OCI-LY7 (cell line): ENCODE measurements at regions not wholly inside any gene's neighbourhood (a gene's known extent, or its start where the extent isn't known, plus 50 kb on each side); places are given as distances from the start of the nearest gene placed in this dataset.

Experiments
- BruUV-seq: library from RNA; stranded (reverse); fragments of 400-500 nt; replicated peaks from 2 replicates; lab custom pipeline; 2021; lab: Mats Ljungman, UMichigan
- CTCF ChIA-PET: fragments of 300-600 bp; sonication (Branson Sonifier 250); formaldehyde crosslinking; loops from one replicate; lab custom pipeline; 2022; ENCODE audit warnings: antibody characterized with exemption; ENCODE audit not compliant: unreplicated experiment; lab: Charles Lee
- POLR2A ChIA-PET: fragments of 300-600 bp; sonication (Branson Sonifier 250); formaldehyde crosslinking; loops from one replicate; lab custom pipeline; 2022; ENCODE audit warnings: antibody characterized with exemption; lab: Charles Lee
- DNase-seq: peaks from one replicate; pipeline ENCODE4 v3.0.0-alpha.2; 2015; ENCODE audit warnings: low spot score
- H2AFZ ChIP-seq: fragments of 200-600 bp; sonication (generic), shearing (Covaris generic); 2 replicates; pipeline ENCODE4 v1.6.1; 2014; ENCODE audit warnings: mild to moderate bottlenecking, antibody characterized with exemption, low read length, moderate library complexity
- H3K27ac ChIP-seq: fragments of 200-600 bp; sonication (generic); 2 replicates; pipeline ENCODE4 v1.5.1; 2014; ENCODE audit warnings: mixed run types, low read depth, mild to moderate bottlenecking, moderate library complexity, low read length, inconsistent platforms; ENCODE audit not compliant: poor library complexity, severe bottlenecking
- H3K36me3 ChIP-seq: fragments of 200-600 bp; sonication (generic); 2 replicates; pipeline ENCODE4 v1.6.1; 2014; ENCODE audit warnings: mild to moderate bottlenecking, antibody characterized with exemption, low read length, moderate library complexity, mixed read lengths; ENCODE audit not compliant: insufficient read depth
- H3K4me1 ChIP-seq: fragments of 200-600 bp; sonication (generic); 2 replicates; pipeline ENCODE4 v1.5.1; 2014; ENCODE audit warnings: mild to moderate bottlenecking, low read length; ENCODE audit not compliant: insufficient read depth, poor library complexity, severe bottlenecking
- H3K4me2 ChIP-seq: fragments of 200-600 bp; sonication (generic); 2 replicates; pipeline ENCODE4 v1.6.1; 2014; ENCODE audit warnings: mild to moderate bottlenecking, low read length
- H3K4me3 ChIP-seq: fragments of 200-600 bp; sonication (generic); 2 replicates; pipeline ENCODE4 v1.5.1; 2014; ENCODE audit warnings: mild to moderate bottlenecking, low read depth, low read length; ENCODE audit not compliant: poor library complexity, severe bottlenecking
- H3K79me2 ChIP-seq: fragments of 200-600 bp; sonication (generic); 2 replicates; pipeline ENCODE4 v1.6.1; 2016; ENCODE audit warnings: low read depth, mild to moderate bottlenecking, low read length, moderate library complexity, mixed read lengths; ENCODE audit not compliant: insufficient read depth
- H3K9me2 ChIP-seq: fragments of 200-600 bp; sonication (generic); 2 replicates; pipeline ENCODE4 v1.6.1; 2016; ENCODE audit warnings: mild to moderate bottlenecking, low read length, mixed read lengths; ENCODE audit not compliant: insufficient read depth
- H3K9me3 ChIP-seq: fragments of 200-600 bp; sonication (generic); 2 replicates; pipeline ENCODE4 v1.6.1; 2014; ENCODE audit warnings: mild to moderate bottlenecking, mixed run types, low read length, mixed read lengths
- H4K20me1 ChIP-seq: fragments of 200-600 bp; sonication (generic); 2 replicates; pipeline ENCODE4 v1.6.1; 2014; ENCODE audit warnings: mild to moderate bottlenecking, antibody characterized with exemption, low read length, moderate library complexity, mixed read lengths; ENCODE audit not compliant: insufficient read depth
- CTCF ChIP-seq: fragments of 200-600 bp; sonication (generic); conservative IDR thresholded peaks from 2 replicates; pipeline ENCODE4 v1.5.1; 2014; ENCODE audit warnings: mild to moderate bottlenecking, antibody characterized with exemption, low read length, moderate library complexity, mixed read lengths
- EZH2phosphoT487 ChIP-seq: fragments of 200-600 bp; sonication (generic); IDR thresholded peaks from 2 replicates; pipeline ENCODE4 v1.6.1; 2018; ENCODE audit warnings: low read depth, borderline replicate concordance, mild to moderate bottlenecking, mixed run types, antibody characterized with exemption, low read length, moderate library complexity, mixed read lengths
- intact Hi-C: fragments of 100-400 bp; cut with micrococcal nuclease; formaldehyde crosslinking; loops from one replicate; pipeline ENCODE4 v1.10.0; 2022; ENCODE audit not compliant: unreplicated experiment

DNA sequence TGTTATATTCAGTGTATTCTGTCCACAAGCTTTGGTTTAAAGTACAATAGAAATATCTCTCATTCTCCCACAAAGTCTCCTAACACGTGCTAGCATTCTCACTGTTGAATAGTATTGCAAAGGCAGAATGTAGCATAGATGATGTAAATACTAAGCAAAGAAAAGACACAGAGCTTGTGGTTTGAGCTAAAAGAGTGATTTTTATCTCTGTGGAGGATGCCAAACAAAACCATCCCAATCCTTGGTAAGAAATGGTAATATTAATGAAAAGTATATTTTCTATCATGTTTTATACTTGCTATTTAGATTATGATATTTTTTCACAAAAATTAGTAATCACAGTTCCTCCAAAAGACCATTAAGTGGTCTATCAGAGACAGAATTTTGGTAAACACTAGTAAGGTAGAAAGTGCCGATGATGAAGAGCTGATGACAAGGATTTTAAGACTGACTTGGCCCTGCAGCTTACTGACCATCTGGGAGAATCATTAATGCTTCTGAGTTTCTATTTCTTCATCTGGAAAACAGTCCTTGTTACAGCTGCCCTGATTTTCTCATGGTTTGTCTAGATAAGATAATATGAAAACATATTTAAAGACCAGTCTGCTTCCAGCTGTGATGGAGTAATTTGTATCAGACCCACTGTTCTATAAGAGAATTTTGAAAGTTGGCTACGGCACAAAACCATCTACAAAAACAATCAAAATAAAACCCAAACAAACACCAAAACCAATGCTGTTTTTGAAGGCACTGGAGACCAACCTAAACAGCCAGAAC, 510.2 kb downstream of the SPATA31D1 start:
- Histone ChIP-seq H3K79me2 (no peaks in the 10 kb centered on the region), H3K4me3 (no peak overlapping the region), H3K36me3 (no peaks in the 10 kb centered on the region), H3K9me3 (no peaks in the 10 kb centered on the region), H3K9me2 (no peaks in the 10 kb centered on the region), H3K27ac (no peak overlapping the region), H3K4me1 (no peaks in the 10 kb centered on the region), H2AFZ (no peak overlapping the region), H4K20me1 (no peaks in the 10 kb centered on the region), H3K4me2 (no peak overlapping the region)
- CTCF ChIA-PET = no interaction called here
- no TSS peak for BruUV-seq
- TF ChIP-seq EZH2phosphoT487 = no peak
- no peak for TF ChIP-seq CTCF
- no peak for DNase-seq
- POLR2A ChIA-PET = interaction anchor here (0.6 to 1.2 kb wide), 4 partner anchors 12 to 795 kb away, joined by 3 to 5 read pairs (median 4); no protein-coding TSS in a partner anchor
- intact Hi-C loops = no loop called here

- no TSS peak for BruUV-seq
- no peaks in the 10 kb centered on the region for H3K36me3 ChIP-seq
- TF ChIP-seq CTCF (no peak), EZH2phosphoT487 (no peak)
Measured at GRCh38 chr9:82499337-82499736, 510.8 kb downstream of the SPATA31D1 start.

GRCh38 chr9:82504620-82505019, 516.0 kb downstream of the SPATA31D1 start:
- Histone ChIP-seq H3K4me1 (no peaks in the 10 kb centered on the region), H2AFZ (no peak overlapping the region), H3K4me2 (no peak overlapping the region), H4K20me1 (no peaks in the 10 kb centered on the region), H3K79me2 (no peaks in the 10 kb centered on the region), H3K27ac (no peak overlapping the region), H3K9me3 (no peaks in the 10 kb centered on the region), H3K36me3 (no peaks in the 10 kb centered on the region), H3K9me2 (no peaks in the 10 kb centered on the region), H3K4me3 (no peak overlapping the region)
- ChIA-PET POLR2A (no interaction called here), CTCF (no interaction called here)
- intact Hi-C loops = loop anchor here (10.0 kb wide), 1 partner anchor 400 kb away; no protein-coding TSS in a partner anchor
- DNase-seq = no peak
- TF ChIP-seq EZH2phosphoT487 (no peak), CTCF (peak; percentile 45)
- BruUV-seq = no TSS peak

More at GRCh38 chr9:82499337-82499736, 510.8 kb downstream of the SPATA31D1 start:
- POLR2A ChIA-PET = interaction anchor here (0.6 kb wide), 1 partner anchor 274 kb away, joined by 5 read pairs; no protein-coding TSS in a partner anchor
- H3K9me3 ChIP-seq = no peaks in the 10 kb centered on the region
- H3K9me2 ChIP-seq = no peaks in the 10 kb centered on the region
- no peak overlapping the region for H3K4me3 ChIP-seq
- no peak overlapping the region for H3K4me2 ChIP-seq
- H2AFZ ChIP-seq = no peak overlapping the region
- intact Hi-C loops = no loop called here
- CTCF ChIA-PET = no interaction called here
- no peaks in the 10 kb centered on the region for H3K4me1 ChIP-seq
- DNase-seq = no peak
- H4K20me1 ChIP-seq = no peaks in the 10 kb centered on the region
- no peaks in the 10 kb centered on the region for H3K79me2 ChIP-seq
- H3K27ac ChIP-seq = no peak overlapping the region
